HUES48 (cell line): ENCODE measurements at regions not wholly inside any gene's neighbourhood (a gene's known extent, or its start where the extent isn't known, plus 50 kb on each side); places are given as distances from the start of the nearest gene placed in this dataset.

Source experiments
- H3K27ac ChIP-seq: one replicate; pipeline ENCODE4 v1.7.0; 2013; ENCODE audit warnings: low read depth, low read length, inconsistent platforms
- H3K27me3 ChIP-seq: 2 replicates; pipeline ENCODE4 v1.6.1; 2013; ENCODE audit warnings: mild to moderate bottlenecking, low read length; ENCODE audit not compliant: control insufficient read depth, insufficient read depth
- H3K36me3 ChIP-seq: 2 replicates; pipeline ENCODE4 v1.6.1; 2013; ENCODE audit warnings: low read length; ENCODE audit not compliant: control insufficient read depth, insufficient read depth
- H3K4me1 ChIP-seq: 2 replicates; pipeline ENCODE4 v1.6.1; 2013; ENCODE audit warnings: mild to moderate bottlenecking, low read length; ENCODE audit not compliant: control insufficient read depth, insufficient read depth
- H3K4me3 ChIP-seq: 2 replicates; pipeline ENCODE4 v1.5.1; 2013; ENCODE audit warnings: mild to moderate bottlenecking, low read depth, low read length
- H3K9ac ChIP-seq: 2 replicates; pipeline ENCODE4 v1.6.1; 2013; ENCODE audit warnings: mild to moderate bottlenecking, low read depth, low read length, moderate library complexity
- H3K9me3 ChIP-seq: 2 replicates; pipeline ENCODE4 v1.6.1; 2013; ENCODE audit warnings: low read length; ENCODE audit not compliant: control insufficient read depth, insufficient read depth

DNA sequence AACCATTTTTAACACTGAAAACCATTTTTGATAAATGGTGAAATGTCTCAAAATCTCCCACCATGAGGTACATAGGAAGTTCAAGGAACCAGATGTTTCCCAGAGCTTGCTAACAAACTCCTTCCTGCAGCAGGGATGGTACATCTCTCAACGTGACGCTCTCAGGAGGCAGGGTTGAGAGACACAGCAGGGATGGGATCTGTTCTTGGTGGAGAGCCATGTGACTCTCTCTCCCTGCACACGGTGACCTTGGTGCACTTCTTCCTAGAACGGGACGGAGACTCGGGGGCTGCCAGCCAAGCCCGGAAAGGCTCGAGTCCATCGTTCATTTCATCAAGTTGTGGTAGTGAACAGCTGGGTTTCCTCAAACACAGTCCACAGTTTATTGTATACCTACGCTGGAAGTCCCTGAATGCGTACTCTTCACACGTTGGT, 94.2 kb downstream of the FAM50B start:
- Histone ChIP-seq H3K4me1 (peaks cover 4% of the 10 kb centered on the region; the same call in 1 of the 2 replicates), H3K27ac (no peak overlapping the region), H3K9me3 (no peaks in the 10 kb centered on the region), H3K9ac (no peak overlapping the region), H3K4me3 (no peak overlapping the region), H3K27me3 (no peaks in the 10 kb centered on the region), H3K36me3 (no peaks in the 10 kb centered on the region)

DNA sequence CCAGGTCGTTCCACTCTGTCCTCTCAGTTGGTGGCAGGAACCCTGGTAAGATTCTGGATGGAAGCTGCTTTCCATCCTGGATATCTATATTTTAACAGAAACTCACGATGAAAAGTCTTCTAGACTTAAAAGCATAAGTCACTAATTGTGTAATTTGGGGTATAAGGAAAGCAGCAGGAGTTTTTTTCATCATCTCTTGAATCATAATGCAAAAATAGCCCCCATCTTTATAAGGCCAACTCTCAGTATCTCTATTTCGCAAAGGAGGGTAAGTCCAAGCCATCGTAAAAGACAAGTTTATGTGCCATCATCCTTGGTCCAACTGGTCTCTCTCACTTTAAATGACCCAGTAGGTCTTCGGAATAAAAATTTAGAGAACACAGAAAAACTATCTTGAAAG, 95.1 kb downstream of the FAM50B start:
- Histone ChIP-seq H3K9ac (no peak overlapping the region), H3K27ac (no peak overlapping the region)

DNA sequence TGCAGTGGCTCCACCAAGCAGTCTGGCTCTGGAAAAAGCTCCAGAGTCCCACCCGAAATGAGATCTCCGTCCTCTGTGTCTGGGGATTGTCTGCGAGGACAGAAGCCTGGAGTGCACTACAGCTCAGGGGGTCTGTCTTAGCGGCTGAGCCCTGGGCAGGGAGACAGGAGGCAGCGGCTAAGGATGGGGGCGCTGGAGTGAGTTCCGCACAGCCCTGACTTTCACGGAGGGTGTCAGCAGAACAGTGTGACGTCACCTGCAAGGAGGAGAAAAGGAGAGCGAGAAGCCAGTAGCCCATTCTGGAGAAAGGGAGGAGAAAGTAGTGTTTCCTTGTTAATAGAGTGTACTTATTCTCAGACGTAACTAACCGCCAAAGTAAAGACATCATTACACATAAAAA, 97.6 kb downstream of the FAM50B start:
- Histone ChIP-seq H3K9ac (no peak overlapping the region), H3K4me3 (no peak overlapping the region), H3K36me3 (no peaks in the 10 kb centered on the region), H3K9me3 (no peaks in the 10 kb centered on the region), H3K4me1 (peaks cover 11% of the 10 kb centered on the region), H3K27me3 (no peaks in the 10 kb centered on the region), H3K27ac (no peak overlapping the region)

More for the DNA sequence above, 95.1 kb downstream of the FAM50B start:
- Histone ChIP-seq H3K27me3 (no peaks in the 10 kb centered on the region), H3K9me3 (no peaks in the 10 kb centered on the region), H3K36me3 (no peaks in the 10 kb centered on the region), H3K4me1 (peaks cover 11% of the 10 kb centered on the region), H3K4me3 (no peak overlapping the region)

DNA sequence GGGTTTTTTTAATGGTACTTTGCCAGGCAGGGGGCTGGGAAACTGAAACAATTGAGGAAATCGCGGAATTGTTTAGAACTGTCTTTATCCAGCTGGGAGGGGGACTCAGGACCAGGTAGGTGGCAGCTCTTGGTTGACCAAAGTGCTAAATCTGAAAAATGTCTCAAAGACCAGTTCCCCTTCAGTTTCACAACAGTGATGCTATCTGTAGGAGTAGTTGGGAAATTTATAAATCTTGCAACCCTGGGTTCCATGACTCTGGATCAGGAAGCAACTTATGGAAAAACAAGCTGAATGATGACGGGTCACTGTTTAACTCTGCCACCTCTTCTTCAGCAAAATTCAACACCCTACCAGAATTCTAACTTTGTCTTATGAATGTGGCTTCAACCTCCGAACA, 99.7 kb downstream of the FAM50B start:
- no peaks in the 10 kb centered on the region for H3K36me3 ChIP-seq
- no peak overlapping the region for H3K27ac ChIP-seq
- peaks cover 11% of the 10 kb centered on the region for H3K4me1 ChIP-seq
- H3K27me3 ChIP-seq: no peaks in the 10 kb centered on the region
- no peaks in the 10 kb centered on the region for H3K9me3 ChIP-seq
- H3K4me3 ChIP-seq: no peak overlapping the region
- H3K9ac ChIP-seq: no peak overlapping the region

DNA sequence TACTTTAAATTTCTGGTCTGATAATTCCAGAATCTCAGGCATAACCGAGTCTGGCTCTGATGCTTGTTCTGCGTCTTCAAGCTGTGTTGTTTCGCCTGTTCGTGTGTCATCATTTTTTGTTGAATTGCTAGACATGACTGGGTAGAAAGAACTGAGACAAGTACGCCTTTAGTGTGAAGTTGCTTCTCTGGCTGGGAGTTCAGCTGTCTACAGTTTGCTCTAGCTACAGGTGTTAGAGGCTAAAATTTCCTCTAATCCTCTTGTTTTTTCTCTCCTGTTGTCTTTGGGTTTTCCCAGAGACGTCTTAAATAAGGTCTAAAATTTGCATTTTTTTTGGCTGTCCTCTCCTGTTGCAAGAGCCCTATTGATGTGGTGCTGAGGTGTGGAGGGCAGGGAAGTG, 100.3 kb downstream of the FAM50B start:
- Histone ChIP-seq H3K36me3 (no peaks in the 10 kb centered on the region), H3K27ac (no peak overlapping the region), H3K4me3 (no peak overlapping the region), H3K9ac (no peak overlapping the region), H3K9me3 (no peaks in the 10 kb centered on the region), H3K27me3 (no peaks in the 10 kb centered on the region), H3K4me1 (peaks cover 11% of the 10 kb centered on the region)

DNA sequence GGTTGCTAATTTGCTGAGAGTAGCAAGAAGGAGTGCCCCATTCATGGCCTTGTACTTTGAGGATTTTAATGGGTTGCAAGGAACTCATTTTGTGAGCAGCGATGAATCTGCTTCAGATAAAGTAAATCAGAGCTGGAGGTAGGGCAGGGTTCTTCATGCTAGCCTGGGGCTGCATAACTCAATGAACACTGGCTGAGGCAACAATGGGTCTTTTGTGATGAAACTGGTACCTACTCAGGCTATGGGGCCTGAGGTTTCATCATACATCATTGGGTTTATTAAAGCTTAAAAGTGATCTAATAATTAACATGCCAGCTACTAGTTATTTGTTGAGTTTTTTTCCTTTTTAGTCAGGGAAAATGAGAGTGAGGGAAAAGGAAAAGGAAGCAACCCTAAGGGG, 106.9 kb downstream of the FAM50B start:
- no peak overlapping the region for H3K9ac ChIP-seq
- no peaks in the 10 kb centered on the region for H3K9me3 ChIP-seq
- H3K4me1 ChIP-seq: no peaks in the 10 kb centered on the region
- no peak overlapping the region for H3K4me3 ChIP-seq
- H3K36me3 ChIP-seq: no peaks in the 10 kb centered on the region
- H3K27ac ChIP-seq: no peak overlapping the region
- H3K27me3 ChIP-seq: no peaks in the 10 kb centered on the region

DNA sequence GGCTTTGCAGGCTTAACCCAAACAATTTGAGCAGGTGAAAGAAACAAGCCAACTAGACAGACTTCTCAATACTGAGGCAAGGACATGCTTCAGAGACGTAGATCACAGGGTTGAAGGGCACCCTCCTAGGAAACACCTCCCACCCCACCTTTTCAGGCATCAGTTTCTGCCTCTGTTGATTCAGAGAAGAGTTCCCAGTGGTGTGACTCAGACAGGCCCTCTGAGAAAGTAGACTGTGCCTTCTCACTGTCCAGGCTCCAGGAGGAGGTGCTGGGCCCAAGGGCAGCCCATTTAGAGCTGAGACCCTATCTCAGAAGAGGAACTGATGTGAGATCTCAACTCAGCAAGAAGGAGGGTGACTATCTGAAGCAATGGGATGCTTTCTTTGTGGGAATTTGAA, 108.1 kb downstream of the FAM50B start:
- H3K4me3 ChIP-seq: no peak overlapping the region
- H3K27ac ChIP-seq: no peak overlapping the region
- no peak overlapping the region for H3K9ac ChIP-seq
- H3K27me3 ChIP-seq: no peaks in the 10 kb centered on the region
- H3K4me1 ChIP-seq: no peaks in the 10 kb centered on the region
- no peaks in the 10 kb centered on the region for H3K36me3 ChIP-seq
- no peaks in the 10 kb centered on the region for H3K9me3 ChIP-seq

DNA sequence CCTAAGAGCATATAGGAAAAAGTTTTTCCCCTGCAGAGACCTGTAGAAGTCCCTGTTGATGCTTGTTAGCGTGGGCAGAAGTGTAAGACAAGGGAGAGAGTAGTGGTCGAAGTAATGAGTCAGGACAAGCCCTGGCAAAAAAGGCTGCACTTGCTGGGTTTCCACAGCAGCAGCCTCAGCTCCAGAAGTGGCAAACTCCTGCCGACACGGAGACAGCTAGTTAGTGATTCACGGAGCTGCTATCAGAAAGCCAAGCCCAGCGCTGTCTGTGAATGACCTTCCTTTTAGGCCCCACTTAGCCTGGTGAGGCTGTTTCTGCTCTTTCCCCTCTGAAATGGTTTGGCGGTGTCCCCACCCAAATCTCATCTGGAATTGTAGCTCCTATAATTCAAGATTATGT, 109.1 kb downstream of the FAM50B start:
- Histone ChIP-seq H3K4me1 (no peaks in the 10 kb centered on the region), H3K27ac (no peak overlapping the region), H3K9ac (no peak overlapping the region), H3K4me3 (no peak overlapping the region), H3K9me3 (no peaks in the 10 kb centered on the region), H3K36me3 (no peaks in the 10 kb centered on the region), H3K27me3 (no peaks in the 10 kb centered on the region)

DNA sequence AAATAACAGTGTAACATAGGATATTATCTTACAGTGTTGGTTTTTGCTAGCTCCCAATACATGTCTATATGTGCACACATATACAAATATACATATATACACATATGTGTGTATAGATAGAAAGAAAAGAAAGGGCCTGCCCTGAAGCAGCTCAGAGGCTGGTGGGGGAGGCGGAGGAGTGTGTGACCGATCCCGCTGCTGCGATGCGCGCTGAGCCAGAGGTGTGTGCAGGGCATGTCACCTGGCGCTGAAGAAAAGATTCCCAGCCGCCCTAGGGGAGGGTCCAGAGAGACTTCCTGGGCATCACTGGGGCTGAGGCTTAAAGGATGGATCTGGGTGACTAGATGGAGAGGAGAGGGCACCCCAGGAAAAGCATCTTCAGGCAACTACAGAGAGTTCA, 110.2 kb downstream of the FAM50B start:
- H3K4me1 ChIP-seq: no peaks in the 10 kb centered on the region
- no peaks in the 10 kb centered on the region for H3K27me3 ChIP-seq
- H3K4me3 ChIP-seq: no peak overlapping the region
- H3K9ac ChIP-seq: no peak overlapping the region
- H3K27ac ChIP-seq: no peak overlapping the region
- no peaks in the 10 kb centered on the region for H3K9me3 ChIP-seq
- no peaks in the 10 kb centered on the region for H3K36me3 ChIP-seq

DNA sequence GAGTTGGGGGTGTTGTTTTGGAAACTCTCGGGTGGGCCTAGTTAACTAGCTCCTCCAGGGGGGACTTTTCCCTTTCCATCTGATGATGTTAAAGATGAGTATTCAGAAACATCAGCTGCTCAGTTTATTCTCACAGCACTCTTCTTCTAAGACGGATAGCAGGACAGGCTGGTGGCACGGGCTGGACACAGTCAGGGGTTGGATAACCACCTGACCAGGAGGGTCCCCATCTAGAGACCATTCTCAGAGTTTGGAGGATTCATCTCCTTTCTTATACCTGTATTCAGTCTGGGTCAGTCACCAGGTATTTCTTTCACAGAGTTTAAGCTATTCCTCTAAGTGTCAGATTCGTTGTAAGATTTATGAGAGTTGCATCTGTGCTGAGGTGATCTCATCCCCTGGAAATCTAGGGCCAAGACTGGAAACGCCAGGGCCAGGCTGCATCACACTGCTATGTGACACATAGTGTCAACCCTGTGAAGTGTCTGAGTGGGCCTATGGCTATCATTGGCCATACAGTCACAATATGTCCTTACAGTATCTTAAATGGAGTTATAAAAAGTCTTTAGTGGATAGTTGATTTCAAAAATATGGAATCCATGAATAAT, 111.7 kb downstream of the FAM50B start:
- Histone ChIP-seq H3K36me3 (no peaks in the 10 kb centered on the region), H3K27me3 (no peaks in the 10 kb centered on the region), H3K9me3 (no peaks in the 10 kb centered on the region), H3K4me3 (no peak overlapping the region), H3K4me1 (no peaks in the 10 kb centered on the region), H3K27ac (no peak overlapping the region), H3K9ac (no peak overlapping the region)

DNA sequence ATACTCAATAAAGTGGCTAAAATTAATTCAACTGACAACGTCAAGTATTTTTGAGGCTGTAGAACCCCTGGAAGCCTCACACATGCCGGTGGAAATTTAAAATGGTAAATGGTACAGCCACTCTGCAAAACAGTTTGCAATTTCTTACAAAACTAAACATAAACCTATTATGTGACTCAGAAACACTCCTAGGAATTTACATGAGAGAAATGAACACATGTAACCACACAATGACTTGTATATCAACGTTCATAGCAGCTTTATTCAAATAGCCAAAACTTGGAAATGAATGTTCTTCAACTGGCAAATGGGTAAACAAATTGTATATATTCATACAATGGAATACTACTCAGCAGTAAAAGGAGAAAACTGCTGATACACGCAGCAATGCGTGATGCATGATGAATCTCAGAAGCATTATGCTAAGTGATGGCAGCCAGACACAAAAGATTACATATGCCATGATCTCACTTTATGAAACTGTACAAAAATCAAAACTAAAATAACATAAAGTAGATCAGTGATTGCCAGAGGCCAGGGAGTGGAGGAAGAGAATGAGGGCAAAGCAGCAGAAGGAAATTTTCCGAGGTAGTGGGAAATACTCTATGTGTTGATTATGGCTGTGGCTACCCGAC, 112.5 kb downstream of the FAM50B start:
- Histone ChIP-seq H3K4me1 (no peaks in the 10 kb centered on the region), H3K9ac (no peak overlapping the region), H3K27me3 (no peaks in the 10 kb centered on the region), H3K4me3 (no peak overlapping the region), H3K36me3 (no peaks in the 10 kb centered on the region), H3K9me3 (no peaks in the 10 kb centered on the region), H3K27ac (no peak overlapping the region)
